ENCODE measurements at regions not wholly inside any gene's neighbourhood (a gene's known extent, or its start where the extent isn't known, plus 50 kb on each side); places are given as distances from the start of the nearest gene placed in this dataset.

DNA sequence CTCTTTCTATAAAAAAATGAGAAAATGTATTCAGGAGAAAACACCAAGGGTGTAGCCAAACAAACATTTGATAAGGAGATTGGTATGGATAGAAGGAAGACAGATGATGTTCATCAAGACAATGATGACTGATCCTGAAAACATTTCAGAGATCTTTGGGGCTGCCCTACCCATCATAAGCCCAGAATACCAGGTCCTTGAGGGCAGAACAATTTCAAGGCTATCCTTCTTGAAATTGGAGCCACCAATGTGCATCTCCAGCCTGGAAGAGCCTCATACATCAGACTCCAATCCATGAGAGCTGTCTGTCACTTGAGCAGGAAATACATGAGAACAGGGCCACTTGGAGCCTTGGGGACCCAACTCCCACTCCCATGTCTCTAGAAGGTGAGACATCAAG, 89.5 kb upstream of the ANKRD28 start (continued):
- TF ChIP-seq MLLT1 (IDR thresholded peaks at IDR 0.05) (no peak), BACH1 (IDR thresholded peaks at IDR 0.05; ENCODE audit: borderline replicate concordance) (no peak), TAF1 (IDR thresholded peaks at IDR 0.05; ENCODE audit: borderline replicate concordance, low read depth, low read length) (no peak), BHLHE40 (IDR thresholded peaks at IDR 0.05; ENCODE audit: borderline replicate concordance in 1 of 2, low read depth in 2 of 2, low read length in 1 of 2) (no peak), NRF1 (conservative IDR thresholded peaks at IDR 0.05; ENCODE audit: low read depth, low read length) (no peak), MEF2B (IDR thresholded peaks at IDR 0.05; ENCODE audit: partially characterized antibody, poor library complexity, severe bottlenecking) (no peak), CBX3 (IDR thresholded peaks at IDR 0.05; ENCODE audit: borderline replicate concordance, low read depth) (no peak), SMAD1 (IDR thresholded peaks at IDR 0.05; ENCODE audit: low read depth, partially characterized antibody) (no peak), CHD4 (IDR thresholded peaks at IDR 0.05) (no peak)

DNA sequence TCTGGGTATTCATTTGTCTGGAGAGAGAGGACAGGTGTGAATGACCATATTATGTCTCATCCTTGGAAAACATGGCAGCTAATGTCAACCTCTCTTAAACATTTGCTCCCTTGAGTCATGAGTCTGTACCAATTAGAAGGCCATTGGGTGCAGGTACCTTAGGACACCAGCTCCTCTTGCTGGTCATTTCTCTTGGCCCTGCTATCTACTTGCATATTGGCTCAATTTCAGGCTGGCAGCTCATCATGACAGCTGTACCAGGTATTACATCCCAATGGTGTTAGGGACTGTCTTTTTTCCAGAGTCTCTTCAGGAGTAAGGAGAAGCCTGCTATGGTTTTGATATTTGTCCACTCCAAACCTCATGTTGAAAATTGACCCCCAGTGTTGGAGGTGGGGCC, 92.2 kb upstream of the ANKRD28 start:
- BruUV-seq (replicated peaks) = no TSS peak
- no peak for ATAC-seq
- no peaks in the 10 kb centered on the region for H3K36me3 ChIP-seq (ENCODE audit: control insufficient read depth in 2 of 2, insufficient read depth in 2 of 2, low read length in 1 of 2)
- no peaks in the 10 kb centered on the region for H3K4me1 ChIP-seq (ENCODE audit: control insufficient read depth, insufficient read depth, low read length)
- H3K27ac ChIP-seq (ENCODE audit: control insufficient read depth, insufficient read depth) = no peak overlapping the region
- H3K9ac ChIP-seq (ENCODE audit: control insufficient read depth, insufficient read depth, low read length) = no peak overlapping the region
- no peaks in the 10 kb centered on the region for H3K79me2 ChIP-seq (ENCODE audit: control insufficient read depth, insufficient read depth, low read length)
- no peaks in the 10 kb centered on the region; the same call in 2 of the 3 replicates for H3K9me3 ChIP-seq (replicated peaks; ENCODE audit: control insufficient read depth, insufficient read depth, low read length)
- no peaks in the 10 kb centered on the region for H3K27me3 ChIP-seq (replicated peaks in 1 of 2; ENCODE audit: control insufficient read depth in 2 of 2, insufficient read depth in 2 of 2, low read length in 1 of 2)
- TF ChIP-seq NR2C2 (IDR thresholded peaks at IDR 0.05; ENCODE audit: borderline replicate concordance, control insufficient read depth, insufficient read length, low read depth) = no peak
- TF ChIP-seq SIX5 (IDR thresholded peaks at IDR 0.05; ENCODE audit: low read depth, low read length, severe bottlenecking) = no peak
- no peak for TF ChIP-seq YBX1 (IDR thresholded peaks at IDR 0.05)
- TF ChIP-seq NR2C1 (IDR thresholded peaks at IDR 0.05) = no peak
- TF ChIP-seq MAX (IDR thresholded peaks at IDR 0.05; ENCODE audit: low read depth, low read length) = no peak
- TF ChIP-seq CEBPZ (IDR thresholded peaks at IDR 0.05; ENCODE audit: low read depth, low read length) = no peak
- no peak for TF ChIP-seq BCL3 (IDR thresholded peaks at IDR 0.05; ENCODE audit: borderline replicate concordance, insufficient read depth, low read depth, low read length, poor library complexity, severe bottlenecking)
- no peak for TF ChIP-seq CHD2 (IDR thresholded peaks at IDR 0.05; ENCODE audit: borderline replicate concordance, low read depth, low read length)
- no peak for TF ChIP-seq WRNIP1 (IDR thresholded peaks at IDR 0.05; ENCODE audit: borderline replicate concordance, low read depth, low read length)
- no peak overlapping the region for H2AFZ ChIP-seq (ENCODE audit: control insufficient read depth, low read depth, low read length)
- no peak overlapping the region for H3K4me2 ChIP-seq (ENCODE audit: control insufficient read depth, insufficient read depth)
- POLR2A ChIA-PET = no interaction called here
- FAIRE-seq = no peak
- in situ Hi-C loops (cut with MboI) = no loop called here
- CTCF ChIA-PET = interaction anchor here (1.2 kb wide), 1 partner anchor 259 kb away, joined by 3 read pairs; no protein-coding TSS in a partner anchor
- DNase-seq (ENCODE audit: low read depth, low spot score) = no peak
- no peaks in the 10 kb centered on the region for H4K20me1 ChIP-seq (ENCODE audit: control insufficient read depth, insufficient read depth)
- RAD21 ChIA-PET (ENCODE audit: unreplicated experiment) = no interaction called here
- intact Hi-C loops (cut with micrococcal nuclease; ENCODE audit: unreplicated experiment) = no loop called here
- no peak overlapping the region for H3K4me3 ChIP-seq
- SMC1A ChIA-PET (ENCODE audit: uncharacterized antibody, unreplicated experiment) = interaction anchor here (0.7 kb wide), 1 partner anchor 14 kb away, joined by 4 read pairs; no protein-coding TSS in a partner anchor

All from GM12878 (cell line).